Hematopoietic multipotent progenitor cell treated with erythropoietin and hydrocortisone succinate and interleukin-3 and kit ligand, for 17 days (in vitro differentiated cells): ENCODE measurements at regions not wholly inside any gene's neighbourhood (a gene's known extent, or its start where the extent isn't known, plus 50 kb on each side); places are given as distances from the start of the nearest gene placed in this dataset.
"Not testable (repeated sequence)": the region's sequence is repeated elsewhere in the genome, so short reads cannot be mapped to it uniquely, and the experiment has no call there.

ENCODE experiments used
- DNase-seq: peaks from one replicate; pipeline ENCODE4 v3.0.0-alpha.2; 2015; ENCODE audit warnings: low spot score

DNA sequence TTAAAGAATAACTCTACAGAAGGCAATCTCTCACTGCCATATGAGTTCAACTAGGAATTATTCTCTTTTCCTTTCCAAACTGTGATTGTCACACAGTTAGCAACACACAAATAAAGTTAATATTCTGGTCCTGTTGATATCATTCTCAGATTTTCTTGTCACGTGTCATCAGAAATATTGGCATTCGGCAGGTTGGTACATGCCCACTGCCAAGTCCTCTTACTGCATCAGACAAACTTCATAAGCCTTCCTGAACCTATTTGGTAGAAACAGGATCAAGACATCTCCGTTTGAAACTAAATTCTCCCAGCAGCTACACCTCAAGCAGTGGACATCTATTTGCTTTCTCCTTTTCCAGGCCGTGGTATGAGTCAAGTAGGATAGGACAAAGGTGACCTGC lies 177.9 kb upstream of the SOX2 start:
- DNase-seq, result no peak

DNA sequence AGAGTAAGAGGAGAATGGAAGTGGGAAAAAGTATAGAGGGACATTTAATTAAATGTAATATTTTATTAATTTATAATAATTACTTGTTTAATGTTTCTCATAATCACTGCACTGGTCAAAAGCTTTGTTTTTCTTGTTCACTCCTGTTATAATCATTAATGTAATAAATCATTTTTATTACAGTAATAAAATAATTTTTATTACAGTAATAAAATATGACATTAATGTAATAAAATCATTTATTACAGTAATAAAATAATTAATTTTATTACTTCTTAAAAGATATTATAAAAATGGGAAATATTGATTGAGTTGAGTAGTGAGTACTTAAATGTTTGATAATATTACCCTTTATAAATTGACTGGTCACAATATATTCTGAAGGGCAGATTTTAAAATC lies 181.1 kb upstream of the SOX2 start:
- no peak for DNase-seq

DNA sequence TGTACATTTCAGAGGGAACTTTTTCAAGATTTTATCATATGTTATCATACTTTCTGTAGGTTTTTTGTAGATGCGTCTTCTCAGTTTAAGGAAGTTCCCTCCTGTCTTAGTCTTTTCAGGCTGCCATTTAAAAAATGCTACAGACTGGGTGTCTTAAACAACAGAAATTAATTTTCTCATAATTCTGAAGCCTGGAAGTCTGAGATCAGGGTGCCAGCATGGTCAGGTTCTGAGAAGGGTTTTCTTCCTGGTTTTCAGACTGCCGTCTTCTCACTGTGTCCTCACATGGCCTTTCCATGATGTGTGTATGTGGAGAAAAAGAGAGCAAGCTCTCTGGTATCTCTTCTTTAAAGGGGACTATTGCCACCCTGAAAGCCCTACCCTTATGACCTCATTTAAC lies 189.9 kb upstream of the SOX2 start:
- DNase-seq, result no peak

DNA sequence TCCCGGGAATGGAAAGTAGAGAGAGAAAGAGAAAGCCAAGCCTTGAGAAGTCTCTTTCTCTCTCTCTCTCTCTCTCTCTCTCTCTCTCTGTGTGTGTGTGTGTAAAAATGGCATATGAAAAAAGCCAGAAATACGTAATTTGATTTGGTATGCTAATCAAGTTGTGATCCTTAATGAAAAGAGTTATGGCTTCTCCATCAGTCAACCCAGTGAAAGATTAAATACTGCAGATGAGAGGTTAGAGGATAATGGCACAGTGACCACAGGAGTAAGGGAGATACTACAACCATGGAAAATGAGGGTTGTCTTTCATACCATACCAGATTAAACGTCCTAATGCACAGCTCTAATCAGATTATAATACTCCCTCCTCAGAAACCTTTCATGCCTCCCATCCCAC lies 193.5 kb upstream of the SOX2 start:
- no peak for DNase-seq

DNA sequence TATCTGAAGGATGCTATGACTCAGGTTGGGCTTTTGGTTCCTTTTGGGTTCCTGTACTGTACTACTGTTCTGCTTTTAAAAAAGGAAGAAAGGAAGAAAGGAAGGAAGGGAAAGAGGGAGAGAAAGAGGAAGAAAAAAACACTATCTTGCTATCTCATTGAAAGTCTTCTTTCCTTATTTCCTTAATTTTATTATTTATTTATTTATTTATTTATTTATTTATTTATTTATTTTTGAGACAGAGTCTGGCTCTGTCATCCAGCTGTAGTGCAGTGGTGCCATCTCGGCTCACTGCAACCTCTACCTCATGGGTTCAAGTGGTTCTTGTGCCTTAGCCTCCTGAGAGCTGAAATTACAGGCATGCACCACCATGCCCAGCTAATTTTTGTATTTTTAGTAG lies 198.9 kb upstream of the SOX2 start:
- DNase-seq, result no peak

DNA sequence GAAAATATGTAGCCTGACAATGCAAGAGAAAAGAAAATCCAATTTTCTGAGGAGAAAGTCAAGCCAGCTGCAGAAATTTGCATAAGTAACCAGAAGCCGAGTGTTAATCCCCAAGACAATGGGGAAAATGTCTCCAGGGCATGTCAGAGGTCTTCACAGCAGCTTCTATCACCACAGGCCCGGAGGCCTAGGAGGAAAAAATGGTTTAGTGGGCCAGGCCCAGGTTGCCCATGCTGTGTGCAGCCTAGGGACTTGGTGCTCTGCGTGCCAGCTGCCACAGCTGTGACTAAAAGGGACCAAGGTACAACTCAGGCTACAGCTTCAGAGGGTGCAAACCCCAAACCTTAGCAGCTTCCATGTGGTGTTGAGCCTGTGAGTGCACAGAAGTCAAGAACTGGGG lies 201.2 kb upstream of the SOX2 start:
- DNase-seq, result no peak

DNA sequence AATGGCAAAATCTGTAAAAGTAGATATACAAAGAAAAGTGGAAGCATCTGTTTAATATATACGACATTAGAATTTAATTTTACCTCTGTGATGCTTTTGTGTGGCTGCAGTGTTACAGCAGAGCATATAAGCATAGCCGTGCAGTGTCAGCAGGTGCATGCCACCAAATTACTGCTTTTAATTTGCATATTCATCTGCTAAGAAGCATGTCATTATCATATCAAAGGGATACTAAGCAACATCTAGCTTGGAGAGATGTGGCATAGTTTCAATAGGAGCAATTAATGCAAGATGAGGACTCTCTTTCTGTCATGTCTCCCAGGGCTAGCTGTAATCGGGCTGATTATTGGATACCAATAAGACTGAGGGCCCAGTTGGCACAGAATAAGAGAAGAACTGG lies 214.4 kb upstream of the SOX2 start:
- DNase-seq, result no peak

DNA sequence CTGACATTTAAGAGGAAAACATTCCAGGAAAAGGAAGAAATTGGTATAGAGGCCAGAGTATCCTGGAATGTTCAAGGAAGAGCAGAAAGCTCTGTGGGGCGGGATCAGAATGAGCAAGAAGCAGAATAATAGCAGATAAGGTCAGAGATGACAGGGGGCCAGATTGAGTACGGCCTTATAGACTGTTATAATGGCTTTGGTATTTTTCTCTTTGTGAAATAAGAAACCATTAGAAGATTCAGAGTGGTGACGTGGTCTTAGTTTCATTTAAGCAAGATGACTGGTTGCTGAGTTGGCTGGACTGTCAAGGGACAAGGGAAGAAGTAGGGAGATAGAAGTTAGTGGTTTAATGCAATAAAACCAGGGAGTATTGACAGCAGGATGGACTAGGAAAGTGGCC lies 218.3 kb upstream of the SOX2 start:
- no peak for DNase-seq

DNA sequence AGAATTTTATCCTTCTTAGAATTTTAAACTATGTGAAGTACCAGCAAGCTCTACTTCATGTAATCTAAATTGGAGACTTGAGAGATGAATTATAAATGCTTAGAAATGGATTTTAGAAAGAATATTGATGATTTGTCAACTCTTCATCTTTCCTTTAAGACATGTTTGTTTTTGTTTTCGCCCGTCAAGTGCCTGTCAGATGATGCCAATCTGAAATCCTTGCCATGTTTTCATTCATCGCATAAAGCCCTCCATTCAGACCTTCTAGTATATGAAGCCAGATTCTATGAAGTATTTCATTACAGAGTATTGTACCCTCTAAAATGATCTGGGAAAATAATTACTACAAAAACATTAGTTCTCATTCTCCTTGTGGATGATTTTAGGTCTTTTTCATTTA lies 223.2 kb upstream of the SOX2 start:
- no peak for DNase-seq

DNA sequence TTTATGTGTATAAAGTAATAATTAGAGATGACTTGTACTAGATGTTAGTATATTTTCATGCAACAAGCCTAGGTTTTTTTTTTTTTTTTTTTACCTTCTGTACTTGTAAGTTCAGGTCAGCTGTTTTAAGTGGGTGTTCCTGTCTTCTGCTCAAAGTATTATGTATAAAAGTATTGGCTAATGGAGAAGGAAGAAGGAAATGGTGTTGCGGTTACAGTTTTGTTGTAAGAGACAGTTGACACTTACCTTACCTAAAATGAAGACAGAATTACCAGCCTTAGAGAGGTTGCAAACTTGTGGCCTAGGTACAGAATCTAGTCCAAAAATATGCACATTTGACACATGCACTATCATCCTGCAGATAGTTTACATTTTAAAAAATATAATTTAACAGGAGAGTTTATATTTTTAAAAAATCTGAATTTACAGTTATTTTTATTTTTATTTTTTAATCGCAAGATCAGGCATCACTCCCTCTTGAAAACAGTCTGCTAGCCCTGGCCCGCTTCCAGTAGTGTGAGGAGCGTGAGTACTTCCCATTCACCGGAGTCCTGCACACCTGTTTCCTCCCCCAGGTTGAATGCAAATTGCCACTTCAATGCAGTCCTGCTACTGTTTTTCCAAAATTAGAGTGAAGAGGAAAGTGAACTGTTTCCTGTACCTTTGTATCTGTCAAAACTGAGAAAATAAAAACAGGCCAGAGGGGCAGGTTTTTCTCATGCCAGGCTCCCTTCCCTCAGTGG lies 224.3 kb upstream of the SOX2 start:
- DNase-seq, result no peak

DNA sequence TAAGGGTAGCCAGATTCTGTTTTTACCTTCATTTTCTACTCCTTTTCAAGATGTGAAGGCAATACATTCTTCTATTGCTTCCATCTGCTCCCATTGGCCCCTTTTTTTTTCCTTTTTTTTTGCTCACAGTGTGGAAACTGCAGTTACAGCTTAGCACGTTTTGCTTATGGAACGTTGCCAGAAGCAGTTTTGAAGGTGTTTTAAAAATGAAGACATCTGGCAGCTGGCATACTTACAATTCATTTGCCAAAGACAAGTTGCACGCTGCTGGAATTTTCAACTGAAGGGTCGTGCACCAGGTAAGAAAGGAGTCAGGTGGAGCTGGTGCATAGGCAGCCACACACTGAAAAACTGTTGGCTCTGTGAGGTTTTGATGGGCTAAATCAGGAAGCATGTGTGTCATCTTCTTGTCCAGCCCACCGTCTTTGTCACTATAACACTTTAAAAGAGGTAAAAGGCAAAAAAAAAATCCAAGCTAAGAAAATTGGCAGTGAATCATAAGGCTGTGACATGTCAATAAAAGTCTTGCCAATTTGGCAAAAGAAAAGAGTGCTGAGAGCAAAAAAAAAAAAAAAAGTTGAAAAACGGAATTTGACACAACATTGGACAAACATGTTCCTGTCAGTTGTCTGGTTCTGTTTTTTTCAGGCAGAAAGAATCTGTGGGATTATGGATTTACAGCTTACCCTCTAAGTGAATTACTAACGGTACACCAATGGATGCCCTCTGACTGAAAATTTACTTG lies 225.4 kb upstream of the SOX2 start:
- DNase-seq, result no peak

DNA sequence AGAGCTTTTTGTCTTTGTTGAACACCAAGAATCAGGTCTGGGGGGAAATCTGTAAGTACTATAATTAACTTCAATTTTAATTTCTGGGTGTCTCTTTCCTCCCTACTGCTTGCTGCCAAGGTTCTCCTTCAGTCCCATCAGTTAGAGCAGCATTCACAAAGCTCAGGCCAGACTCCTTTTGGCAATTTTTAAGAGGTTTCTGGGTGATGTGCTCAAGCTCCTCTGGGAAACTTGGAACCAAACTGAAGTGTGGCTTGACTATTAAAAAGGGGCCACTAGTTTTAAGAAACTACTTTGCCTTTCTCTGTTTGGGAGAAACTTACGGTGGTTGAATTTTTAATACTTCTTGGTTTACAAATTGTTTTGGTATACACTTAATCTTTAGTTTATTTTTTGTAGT lies 227.7 kb upstream of the SOX2 start:
- DNase-seq, result no peak

DNA sequence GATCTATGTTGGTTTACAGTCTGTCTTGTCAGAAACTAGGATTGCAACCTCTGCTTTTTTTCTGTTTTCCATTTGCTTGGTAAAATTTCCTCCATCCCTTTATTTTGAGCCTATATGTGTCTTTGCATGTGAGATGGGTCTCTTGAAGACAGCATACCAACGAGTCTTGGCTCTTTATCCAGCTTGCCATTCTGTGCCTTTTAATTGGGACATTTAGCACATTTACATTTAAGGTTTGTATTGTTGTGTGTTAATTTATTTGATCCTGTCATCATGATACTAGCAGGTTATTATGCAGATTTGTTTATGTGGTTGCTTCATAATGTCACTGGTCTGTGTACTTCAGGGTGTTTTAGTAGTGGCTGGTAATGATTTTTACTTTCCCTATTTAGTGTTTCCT lies 236.6 kb upstream of the SOX2 start:
- DNase-seq, result not testable (repeated sequence)

DNA sequence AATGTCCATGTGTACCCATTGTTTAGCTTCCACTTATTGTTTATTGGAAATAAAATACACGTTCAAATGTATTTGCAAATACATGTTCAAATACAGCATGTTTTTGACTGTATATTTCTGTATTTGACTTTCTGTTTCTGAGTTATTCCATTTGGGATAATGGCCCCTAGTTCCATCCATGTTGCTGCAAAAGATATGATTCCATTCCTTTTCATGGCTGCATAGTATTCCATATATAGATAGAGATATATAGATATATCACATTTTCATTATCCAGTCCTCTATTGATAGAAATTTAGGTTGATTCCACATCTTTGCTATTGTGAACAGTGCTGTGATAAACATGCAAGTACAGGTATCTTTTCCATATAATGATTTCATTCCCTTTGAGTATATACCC lies 241.4 kb upstream of the SOX2 start:
- DNase-seq, result no peak

DNA sequence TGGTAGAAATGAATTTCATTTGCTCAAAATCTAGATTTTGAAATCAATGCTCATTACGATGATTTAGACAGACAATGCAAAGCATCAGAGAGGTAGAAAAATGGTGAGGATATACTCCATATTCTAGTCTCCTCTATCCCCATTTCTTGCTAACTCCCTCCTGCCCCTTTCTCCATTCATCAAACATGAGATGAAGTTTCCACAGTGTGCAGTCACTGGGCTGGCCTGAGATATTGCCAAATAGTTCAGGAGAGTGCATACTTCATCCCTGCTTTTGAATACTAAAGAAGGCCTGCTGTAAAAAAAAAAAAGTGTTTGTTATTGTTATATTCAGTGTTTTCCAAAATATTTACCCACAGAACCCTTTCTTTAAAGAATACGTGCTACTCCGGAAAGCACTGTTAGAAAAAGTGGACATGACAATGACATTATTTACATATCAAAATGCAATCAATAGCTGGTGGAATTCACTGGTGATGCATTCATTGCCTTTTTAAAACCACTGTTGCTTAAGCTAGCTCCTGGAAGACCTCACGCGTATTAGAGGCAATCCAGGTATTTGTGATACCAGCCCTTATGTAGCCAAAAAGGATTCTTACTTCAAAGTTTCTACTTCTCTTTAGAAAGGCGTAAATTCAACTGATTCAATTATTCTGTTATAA lies 247.6 kb upstream of the SOX2 start:
- DNase-seq, result no peak

DNA sequence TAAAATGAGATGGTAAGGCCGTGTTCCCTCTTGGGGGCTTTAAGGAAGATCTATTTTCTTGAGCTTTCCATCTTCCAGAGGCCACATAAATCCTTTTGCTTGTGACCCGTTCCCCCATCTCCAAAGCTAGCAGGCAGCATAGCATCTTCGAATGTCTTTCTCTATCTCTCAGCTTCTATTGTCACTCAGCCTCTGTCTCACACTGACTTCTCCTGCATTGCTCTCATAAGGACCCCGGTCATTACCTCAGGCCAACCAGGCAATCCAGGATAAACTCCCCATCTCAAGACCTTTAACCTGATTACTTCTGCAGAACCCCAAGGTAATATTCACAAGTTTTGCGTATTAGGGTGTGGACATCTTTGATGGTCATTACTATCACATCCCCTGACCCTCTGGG lies 250.3 kb upstream of the SOX2 start:
- DNase-seq, result no peak

DNA sequence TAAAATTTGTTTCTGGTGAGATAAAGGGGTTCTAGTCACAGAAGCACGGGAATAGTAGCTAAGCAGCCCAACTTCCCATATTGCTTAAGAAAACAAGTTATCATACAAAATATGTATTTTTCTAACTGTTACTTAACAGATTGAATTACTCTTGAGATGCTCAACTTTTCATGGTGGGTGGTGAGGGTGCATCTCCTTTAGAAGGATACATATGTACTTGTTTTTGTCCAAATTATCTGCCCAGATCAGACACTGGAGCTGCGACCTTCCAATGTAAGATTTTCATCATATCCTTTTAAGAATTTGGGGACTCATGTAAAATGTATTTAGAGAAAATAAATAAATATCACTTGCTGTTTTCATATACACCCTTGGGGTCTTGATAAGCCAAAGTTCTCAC lies 252.2 kb upstream of the SOX2 start:
- no peak for DNase-seq

DNA sequence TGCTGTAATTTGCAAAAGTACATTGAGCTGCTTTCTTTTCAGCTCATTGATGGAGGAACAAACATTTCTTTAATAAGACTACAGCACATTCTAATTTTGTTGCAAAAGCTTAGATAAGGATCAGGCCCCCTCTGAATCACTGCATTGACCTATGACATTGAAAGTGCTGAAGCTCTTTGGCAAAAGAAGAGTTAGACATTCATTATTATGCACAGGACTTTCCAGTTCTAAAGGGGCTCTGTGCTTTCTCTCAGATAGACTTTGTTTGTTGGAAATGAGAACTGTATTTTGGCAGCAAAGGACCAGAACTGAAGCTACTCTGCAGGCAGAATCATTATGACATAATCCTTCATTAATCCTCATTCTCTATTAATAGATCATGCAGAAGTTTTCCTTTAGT lies 252.9 kb upstream of the SOX2 start:
- DNase-seq, result no peak

DNA sequence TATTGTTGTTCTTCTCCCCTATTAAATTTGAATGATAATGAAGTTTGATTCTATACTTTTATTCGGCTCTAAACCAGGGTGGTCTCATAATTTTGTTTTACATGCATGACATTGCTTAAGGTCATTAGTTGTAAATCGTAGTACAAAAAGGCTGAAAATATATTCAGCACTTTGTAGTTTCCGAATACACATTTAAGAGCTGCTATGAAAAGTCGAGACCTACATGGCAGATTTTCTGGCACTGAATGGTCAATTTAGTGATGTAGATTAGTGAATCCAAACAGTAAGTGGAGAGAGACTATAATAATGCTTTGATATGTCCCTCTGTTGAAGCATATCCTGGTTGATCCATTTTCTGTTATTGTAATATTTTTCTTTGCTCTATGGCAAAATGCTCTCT lies 254.0 kb upstream of the SOX2 start:
- no peak for DNase-seq

DNA sequence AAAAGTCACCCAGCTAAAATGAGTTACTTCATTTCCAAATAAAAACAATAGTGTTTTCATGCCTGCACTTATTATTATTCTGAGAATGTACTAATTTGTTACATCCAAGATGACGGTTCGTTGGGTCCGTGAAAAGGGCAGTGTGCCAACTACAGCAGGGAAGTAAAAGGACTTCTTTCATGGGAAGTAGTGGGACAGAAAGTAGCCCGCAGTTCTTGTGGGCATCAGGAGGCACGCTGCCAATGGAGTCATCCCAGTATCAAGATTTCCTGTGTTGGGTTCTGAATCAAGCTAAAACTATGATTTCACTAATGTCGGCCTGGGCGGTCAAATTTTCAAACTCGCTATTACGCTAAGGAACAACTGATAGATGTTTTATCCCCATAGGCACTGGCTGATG lies 254.5 kb upstream of the SOX2 start:
- DNase-seq, result no peak

DNA sequence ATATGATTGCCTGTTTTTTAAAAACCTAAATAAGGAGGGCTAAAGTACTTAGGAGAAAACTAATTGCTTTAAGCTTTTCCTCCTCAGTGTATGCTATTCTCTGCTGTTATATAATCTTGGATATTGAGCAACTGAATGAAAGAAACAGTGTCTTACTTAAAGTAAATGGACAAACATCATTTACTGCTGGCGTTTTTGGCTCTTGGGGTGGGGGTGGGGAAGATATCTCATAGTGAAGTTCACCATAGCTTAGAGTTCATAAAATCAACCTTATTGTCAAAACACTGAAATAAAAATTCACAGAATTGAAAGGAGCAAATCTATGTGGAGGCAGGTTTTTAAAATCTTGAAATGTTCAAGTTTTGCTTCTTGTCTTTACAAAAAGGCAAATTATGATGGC lies 256.4 kb upstream of the SOX2 start:
- no peak for DNase-seq

DNA sequence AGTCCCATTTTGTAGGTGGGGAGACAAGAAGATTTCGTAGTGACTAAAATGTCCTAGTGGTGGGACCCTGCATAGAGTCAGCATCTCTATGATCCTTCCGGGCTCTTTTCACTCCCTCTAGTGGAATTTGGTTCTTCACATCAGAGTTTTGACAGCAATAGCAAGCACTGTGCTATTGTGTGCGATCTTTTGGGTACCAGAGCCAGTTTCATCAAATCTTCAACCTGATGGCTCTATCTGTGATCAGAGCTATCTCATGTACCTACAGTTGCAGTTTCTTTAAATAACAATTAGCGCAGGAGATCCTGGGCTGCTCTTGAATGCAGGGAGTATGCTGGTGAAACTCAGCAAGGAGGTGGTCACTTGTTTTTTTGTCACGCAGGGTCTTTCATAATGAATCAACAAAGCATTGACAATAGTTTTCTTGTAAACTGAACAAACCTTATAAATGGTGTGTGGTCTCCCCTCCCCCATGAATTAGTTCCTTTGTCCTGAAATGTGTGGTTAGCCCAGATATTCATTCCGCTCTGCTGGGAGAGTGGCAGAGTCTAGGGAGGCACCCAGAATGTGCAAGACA lies 257.2 kb upstream of the SOX2 start:
- no peak for DNase-seq

DNA sequence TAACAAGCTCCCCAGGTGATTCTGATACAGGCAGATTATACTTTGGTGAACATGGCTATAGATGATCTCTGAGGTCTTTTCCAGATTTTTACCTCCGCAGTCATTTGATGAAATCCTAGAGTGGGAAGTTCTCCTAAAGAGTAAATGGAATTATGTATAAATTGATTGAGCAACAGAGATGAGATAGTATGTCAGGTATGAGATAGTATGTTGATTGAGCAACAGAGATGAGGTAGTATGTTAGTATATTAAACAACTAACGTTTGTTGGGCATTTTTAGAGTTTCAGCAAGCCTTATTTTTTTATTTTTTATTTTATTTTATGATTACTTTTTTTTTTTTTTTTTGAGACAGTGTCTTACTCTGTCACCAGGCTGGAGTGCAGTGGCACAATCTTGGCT lies 265.0 kb upstream of the SOX2 start:
- DNase-seq, result no peak
